ENCODE measurements at regions not wholly inside any gene's neighbourhood (a gene's known extent, or its start where the extent isn't known, plus 50 kb on each side); places are given as distances from the start of the nearest gene placed in this dataset.

DNA sequence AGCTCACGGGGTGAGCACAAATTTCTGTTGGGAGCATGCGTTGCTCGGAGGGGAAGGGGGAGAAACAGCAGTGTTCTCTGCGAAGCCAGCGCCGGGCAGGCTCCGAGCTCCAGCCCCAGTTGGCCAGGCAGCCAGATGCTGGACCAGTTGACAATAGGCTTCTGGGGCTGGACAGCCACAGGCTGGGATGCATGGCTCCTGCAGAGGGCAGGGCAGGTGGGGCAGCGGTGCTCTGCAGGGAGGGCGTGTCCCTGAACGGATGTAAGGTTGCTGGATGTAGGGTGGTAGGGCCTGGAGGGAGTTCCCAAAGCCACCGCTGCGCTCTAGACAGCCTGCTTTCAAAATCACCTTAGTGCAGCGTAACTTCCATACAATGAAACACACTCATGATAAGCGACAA is 574.9 kb downstream of the GLRX3 start:
- Histone ChIP-seq H3K27me3 (replicated peaks in 1 of 2; ENCODE audit: control insufficient read depth in 2 of 2, extremely low read depth in 1 of 2, insufficient read depth in 2 of 2, low read length in 1 of 2) (no peaks in the 10 kb centered on the region), H3K9me3 (no peaks in the 10 kb centered on the region), H3K4me1 (ENCODE audit: control insufficient read depth in 1 of 2, extremely low read depth in 1 of 2, insufficient read depth in 2 of 2, low read length in 2 of 2) (no peaks in the 10 kb centered on the region), H3K4me3 (ENCODE audit: control insufficient read depth in 1 of 2, extremely low read depth in 1 of 2, low read length in 1 of 2) (no peak overlapping the region), H3K27ac (ENCODE audit: low read length) (no peak overlapping the region), H3K36me3 (ENCODE audit: control insufficient read depth in 2 of 2, extremely low read depth in 1 of 2, insufficient read depth in 1 of 2, low read length in 1 of 2) (no peaks in the 10 kb centered on the region)
- DNase-seq, result no peak
- Mint-ChIP-seq H3K4me3 (no peak overlapping the region), H3K27me3 (peaks cover 3 to 9% of the 10 kb centered on the region in 2 donors), H3K9me3 (no peaks in the 10 kb centered on the region), H3K36me3 (no peaks in the 10 kb centered on the region), H3K4me1 (no peaks in the 10 kb centered on the region), H3K27ac (no peak overlapping the region)
- ChIA-PET CTCF (no interaction called here), POLR2A (no interaction called here)
- ATAC-seq (replicated peaks in 1 of 4), result no peak
- WGBS (ENCODE audit: insufficient coverage), result 88% methylated on average over 11 of the region's 14 CpGs

DNA sequence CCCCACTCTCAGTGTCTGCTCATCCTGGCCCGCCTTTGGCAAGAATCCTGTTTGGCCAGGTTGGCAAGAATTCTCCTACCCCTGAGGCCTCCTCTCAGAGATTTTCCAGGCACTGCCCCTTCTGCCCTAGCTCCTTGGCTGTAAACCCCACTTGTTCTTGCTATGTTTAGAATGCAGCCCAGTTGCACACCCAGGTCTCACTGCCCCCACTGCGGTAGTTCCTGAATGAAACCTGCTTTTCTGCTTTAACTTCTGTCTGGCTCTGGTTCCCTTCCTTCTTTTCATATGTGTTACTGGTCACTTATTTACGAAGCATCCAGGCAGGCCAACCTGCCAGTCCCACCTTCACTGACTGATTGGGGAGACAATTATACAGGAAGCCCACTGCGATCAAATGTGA is 576.9 kb downstream of the GLRX3 start:
- CTCF ChIA-PET, result no interaction called here
- POLR2A ChIA-PET, result no interaction called here
- Histone ChIP-seq H3K27ac (ENCODE audit: low read length) (no peak overlapping the region), H3K36me3 (ENCODE audit: control insufficient read depth in 2 of 2, extremely low read depth in 1 of 2, insufficient read depth in 1 of 2, low read length in 1 of 2) (no peaks in the 10 kb centered on the region), H3K4me3 (ENCODE audit: control insufficient read depth in 1 of 2, extremely low read depth in 1 of 2, low read length in 1 of 2) (no peak overlapping the region), H3K27me3 (replicated peaks in 1 of 2; ENCODE audit: control insufficient read depth in 2 of 2, extremely low read depth in 1 of 2, insufficient read depth in 2 of 2, low read length in 1 of 2) (peaks cover 0 to 4% of the 10 kb centered on the region in 2 experiments), H3K9me3 (no peaks in the 10 kb centered on the region), H3K4me1 (ENCODE audit: control insufficient read depth in 1 of 2, extremely low read depth in 1 of 2, insufficient read depth in 2 of 2, low read length in 2 of 2) (no peaks in the 10 kb centered on the region)
- ATAC-seq (replicated peaks in 1 of 4) (no peak), DNase-seq (no peak)
- Mint-ChIP-seq H3K9me3 (no peaks in the 10 kb centered on the region), H3K27ac (no peak overlapping the region), H3K4me3 (no peak overlapping the region), H3K36me3 (no peaks in the 10 kb centered on the region), H3K27me3 (peaks cover 3 to 9% of the 10 kb centered on the region in 2 donors), H3K4me1 (no peaks in the 10 kb centered on the region)
- WGBS (ENCODE audit: insufficient coverage), result 93% methylated on average over 1 of the region's 4 CpGs

DNA sequence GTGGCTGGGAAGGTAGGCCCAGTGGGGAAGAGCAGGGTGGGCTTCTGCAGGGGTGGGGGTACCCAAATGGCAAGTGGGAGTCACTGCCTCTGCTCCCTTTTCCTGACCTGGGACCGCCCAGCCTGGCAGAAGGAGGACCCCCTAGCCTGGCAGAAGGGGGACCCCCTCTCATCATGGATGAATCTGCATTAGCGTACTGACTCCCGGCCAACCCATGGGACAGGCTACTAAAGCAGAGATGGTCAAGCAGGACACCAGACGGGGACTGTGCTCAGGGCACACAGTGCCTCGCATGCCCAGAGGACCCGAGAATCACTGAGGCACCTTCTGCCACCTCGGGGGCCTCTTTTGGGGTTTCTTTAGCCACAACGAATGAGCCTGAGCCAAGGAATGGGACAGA is 577.5 kb downstream of the GLRX3 start:
- Mint-ChIP-seq H3K4me3 (no peak overlapping the region), H3K27me3 (peaks cover 3 to 9% of the 10 kb centered on the region in 2 donors), H3K4me1 (no peaks in the 10 kb centered on the region), H3K27ac (no peak overlapping the region), H3K36me3 (no peaks in the 10 kb centered on the region), H3K9me3 (no peaks in the 10 kb centered on the region)
- no peak overlapping the region for H3K4me3 ChIP-seq (ENCODE audit: control insufficient read depth in 1 of 2, extremely low read depth in 1 of 2, low read length in 1 of 2)
- H3K27ac ChIP-seq (ENCODE audit: low read length), result no peak overlapping the region
- H3K9me3 ChIP-seq, result no peaks in the 10 kb centered on the region
- no peak for DNase-seq
- CTCF ChIA-PET, result no interaction called here
- peaks cover 0 to 4% of the 10 kb centered on the region in 2 experiments for H3K27me3 ChIP-seq (replicated peaks in 1 of 2; ENCODE audit: control insufficient read depth in 2 of 2, extremely low read depth in 1 of 2, insufficient read depth in 2 of 2, low read length in 1 of 2)
- no peak for ATAC-seq (replicated peaks in 1 of 4)
- no peaks in the 10 kb centered on the region for H3K4me1 ChIP-seq (ENCODE audit: control insufficient read depth in 1 of 2, extremely low read depth in 1 of 2, insufficient read depth in 2 of 2, low read length in 2 of 2)
- no peaks in the 10 kb centered on the region for H3K36me3 ChIP-seq (ENCODE audit: control insufficient read depth in 2 of 2, extremely low read depth in 1 of 2, insufficient read depth in 1 of 2, low read length in 1 of 2)
- POLR2A ChIA-PET, result no interaction called here
- WGBS (ENCODE audit: insufficient coverage), result 92% methylated on average over 4 of the region's 8 CpGs

DNA sequence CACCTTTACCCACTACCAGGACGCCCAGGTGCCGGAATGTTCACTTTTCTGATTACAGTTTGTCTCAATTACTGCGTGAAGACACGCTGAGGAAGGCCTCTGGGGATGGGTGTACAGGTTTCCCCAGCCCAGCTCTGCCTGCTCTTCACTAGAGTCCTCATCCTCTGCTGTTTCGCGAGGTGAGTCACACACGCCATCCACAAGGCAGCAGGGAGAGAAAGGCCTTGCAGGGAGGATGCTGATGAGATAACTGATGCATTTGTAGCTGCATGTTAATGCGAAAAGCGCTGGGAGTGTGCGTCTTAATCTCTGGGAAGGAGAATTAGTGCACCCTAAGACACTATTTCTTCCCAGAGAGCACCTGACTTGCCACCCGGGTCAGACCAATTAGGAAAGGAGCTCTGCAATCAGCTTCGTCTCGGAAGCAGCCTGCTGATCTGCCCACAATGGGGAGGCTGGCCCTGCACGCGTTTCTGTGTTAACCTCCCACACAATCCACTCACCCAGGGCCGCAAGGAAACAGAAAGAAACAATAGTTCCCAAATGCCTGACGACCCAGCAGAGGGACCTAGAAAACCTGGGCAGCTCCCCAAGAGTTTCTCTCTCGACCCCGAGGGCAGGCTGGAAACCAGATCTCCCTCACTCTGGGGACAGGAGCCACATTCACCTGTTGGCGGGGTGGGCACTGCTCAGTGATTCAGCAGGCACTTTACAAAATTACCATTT is 578.7 kb downstream of the GLRX3 start:
- Mint-ChIP-seq H3K4me1 (no peaks in the 10 kb centered on the region), H3K36me3 (no peaks in the 10 kb centered on the region), H3K27ac (no peak overlapping the region), H3K4me3 (no peak overlapping the region), H3K27me3 (peaks cover 3 to 9% of the 10 kb centered on the region in 2 donors), H3K9me3 (no peaks in the 10 kb centered on the region)
- WGBS (ENCODE audit: insufficient coverage), result 82% methylated on average over 15 of the region's 20 CpGs
- no peak overlapping the region for H3K4me3 ChIP-seq (ENCODE audit: control insufficient read depth in 1 of 2, extremely low read depth in 1 of 2, low read length in 1 of 2)
- DNase-seq (no peak), ATAC-seq (replicated peaks in 1 of 4) (no peak)
- no peaks in the 10 kb centered on the region for H3K36me3 ChIP-seq (ENCODE audit: control insufficient read depth in 2 of 2, extremely low read depth in 1 of 2, insufficient read depth in 1 of 2, low read length in 1 of 2)
- no peaks in the 10 kb centered on the region for H3K4me1 ChIP-seq (ENCODE audit: control insufficient read depth in 1 of 2, extremely low read depth in 1 of 2, insufficient read depth in 2 of 2, low read length in 2 of 2)
- CTCF ChIA-PET, result no interaction called here
- no peak overlapping the region for H3K27ac ChIP-seq (ENCODE audit: low read length)
- POLR2A ChIA-PET, result interaction anchor here in 1 of 2 donors (0.6 kb wide), 1 partner anchor 16 kb away, joined by 3 read pairs; no protein-coding TSS in a partner anchor
- peaks cover 0 to 4% of the 10 kb centered on the region in 2 experiments for H3K27me3 ChIP-seq (replicated peaks in 1 of 2; ENCODE audit: control insufficient read depth in 2 of 2, extremely low read depth in 1 of 2, insufficient read depth in 2 of 2, low read length in 1 of 2)
- no peaks in the 10 kb centered on the region for H3K9me3 ChIP-seq

DNA sequence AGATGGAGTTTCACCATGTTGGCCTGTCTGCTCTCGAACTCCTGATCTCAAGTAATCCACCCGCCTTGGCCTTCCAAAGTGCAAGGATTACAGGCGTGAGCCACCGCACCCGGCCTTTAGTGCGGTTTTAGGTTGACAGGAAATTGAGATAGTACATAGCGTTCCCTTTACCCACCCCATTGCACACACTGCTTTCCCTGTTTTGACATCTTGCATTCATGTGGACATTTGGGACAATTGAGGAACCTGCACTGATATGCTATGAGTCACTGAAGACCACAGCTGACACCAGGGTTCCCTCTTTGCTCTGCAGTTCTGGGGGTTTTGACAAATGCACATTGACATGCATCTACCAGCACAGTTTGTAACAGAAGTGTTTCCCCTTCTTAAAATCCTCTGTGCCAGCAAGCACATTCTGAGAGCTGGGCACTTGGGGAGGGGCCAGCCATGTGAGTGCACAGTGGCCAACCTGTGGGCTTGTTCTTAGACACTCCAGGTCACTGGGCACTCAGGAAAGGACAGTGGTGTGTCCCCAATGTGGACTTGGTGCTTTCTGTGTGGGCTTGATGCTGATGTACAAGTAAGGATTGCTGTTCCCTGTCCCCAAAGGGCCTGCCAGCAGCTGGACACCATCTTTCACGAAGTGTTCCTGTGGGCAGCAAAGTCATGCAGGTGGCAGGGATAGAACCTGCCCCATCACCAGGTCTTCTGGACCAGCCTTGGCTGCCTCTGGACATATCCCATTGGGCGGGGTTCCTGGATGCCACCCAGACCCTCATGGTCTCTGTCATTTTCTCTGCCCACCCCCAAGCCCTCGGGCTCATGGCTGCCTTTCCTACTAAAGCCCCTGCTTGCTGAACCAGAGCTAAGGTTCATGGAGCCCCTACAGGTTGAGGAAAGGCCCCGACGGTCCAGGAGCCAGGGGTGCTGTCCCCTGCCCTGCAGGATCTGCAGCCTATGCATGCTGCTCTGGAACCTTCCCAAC is 579.8 kb downstream of the GLRX3 start:
- Histone ChIP-seq H3K27ac (ENCODE audit: low read length) (no peak overlapping the region), H3K9me3 (no peaks in the 10 kb centered on the region), H3K4me3 (ENCODE audit: control insufficient read depth in 1 of 2, extremely low read depth in 1 of 2, low read length in 1 of 2) (no peak overlapping the region), H3K36me3 (ENCODE audit: control insufficient read depth in 2 of 2, extremely low read depth in 1 of 2, insufficient read depth in 1 of 2, low read length in 1 of 2) (no peaks in the 10 kb centered on the region), H3K27me3 (replicated peaks in 1 of 2; ENCODE audit: control insufficient read depth in 2 of 2, extremely low read depth in 1 of 2, insufficient read depth in 2 of 2, low read length in 1 of 2) (peaks cover 0 to 4% of the 10 kb centered on the region in 2 experiments), H3K4me1 (ENCODE audit: control insufficient read depth in 1 of 2, extremely low read depth in 1 of 2, insufficient read depth in 2 of 2, low read length in 2 of 2) (no peaks in the 10 kb centered on the region)
- ATAC-seq (replicated peaks in 1 of 4) (no peak), DNase-seq (no peak)
- Mint-ChIP-seq H3K27me3 (peaks cover 3 to 9% of the 10 kb centered on the region in 2 donors), H3K4me1 (no peaks in the 10 kb centered on the region), H3K9me3 (no peaks in the 10 kb centered on the region), H3K4me3 (no peak overlapping the region), H3K27ac (no peak overlapping the region), H3K36me3 (no peaks in the 10 kb centered on the region)
- ChIA-PET POLR2A (no interaction called here), CTCF (no interaction called here)
- 62% methylated on average over 6 of the region's 12 CpGs for WGBS (ENCODE audit: insufficient coverage)

DNA sequence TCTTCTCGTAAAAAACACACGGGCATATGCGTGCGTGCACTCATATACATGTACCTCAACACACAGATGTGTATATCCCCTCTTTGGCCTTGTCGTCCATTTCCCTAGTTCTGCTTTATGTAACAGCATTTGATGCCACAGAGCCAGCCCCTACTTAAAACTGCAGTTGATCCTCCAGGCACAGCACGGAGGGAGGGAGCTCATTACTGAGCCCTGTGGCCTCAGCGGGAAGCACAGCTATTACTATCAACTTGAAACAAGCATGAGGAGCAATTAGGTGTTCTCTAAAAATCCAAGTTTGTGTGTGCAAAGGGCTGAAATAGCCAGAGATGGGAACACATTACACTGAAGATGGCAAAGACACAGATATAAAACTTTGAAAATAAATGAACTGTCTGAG is 580.9 kb downstream of the GLRX3 start:
- Histone ChIP-seq H3K4me3 (ENCODE audit: control insufficient read depth in 1 of 2, extremely low read depth in 1 of 2, low read length in 1 of 2) (no peak overlapping the region), H3K36me3 (ENCODE audit: control insufficient read depth in 2 of 2, extremely low read depth in 1 of 2, insufficient read depth in 1 of 2, low read length in 1 of 2) (no peaks in the 10 kb centered on the region), H3K27ac (ENCODE audit: low read length) (no peak overlapping the region), H3K9me3 (no peaks in the 10 kb centered on the region), H3K27me3 (replicated peaks in 1 of 2; ENCODE audit: control insufficient read depth in 2 of 2, extremely low read depth in 1 of 2, insufficient read depth in 2 of 2, low read length in 1 of 2) (peaks cover 0 to 6% of the 10 kb centered on the region in 2 experiments), H3K4me1 (ENCODE audit: control insufficient read depth in 1 of 2, extremely low read depth in 1 of 2, insufficient read depth in 2 of 2, low read length in 2 of 2) (no peaks in the 10 kb centered on the region)
- H3K9me3 Mint-ChIP-seq, result no peaks in the 10 kb centered on the region
- WGBS (ENCODE audit: insufficient coverage), result 78% methylated on average over 7 of the region's 7 CpGs
- DNase-seq (no peak), ATAC-seq (replicated peaks in 1 of 4) (no peak)
- H3K27ac Mint-ChIP-seq, result no peak overlapping the region
- H3K36me3 Mint-ChIP-seq, result no peaks in the 10 kb centered on the region
- no peaks in the 10 kb centered on the region for H3K4me1 Mint-ChIP-seq
- H3K4me3 Mint-ChIP-seq, result no peak overlapping the region
- peaks cover 3 to 4% of the 10 kb centered on the region in 2 donors for H3K27me3 Mint-ChIP-seq
- POLR2A ChIA-PET, result no interaction called here
- CTCF ChIA-PET, result no interaction called here

Data from T-cell (primary cell).